Neural cell (in vitro differentiated cells): ENCODE measurements at regions not wholly inside any gene's neighbourhood (a gene's known extent, or its start where the extent isn't known, plus 50 kb on each side); places are given as distances from the start of the nearest gene placed in this dataset.

ENCODE experiments used
- H2AFZ ChIP-seq: fragments of 200-600, 300-800 bp; sonication (generic), shearing (Covaris generic); 2 replicates; pipeline ENCODE4 v1.6.0; 2014; ENCODE audit warnings: low read depth, mild to moderate bottlenecking, antibody characterized with exemption, low read length, moderate library complexity
- H3F3A ChIP-seq: fragments of 200-600 bp; shearing (Covaris generic); 2 replicates; pipeline ENCODE4 v1.6.1; 2016; ENCODE audit warnings: mild to moderate bottlenecking, moderate library complexity, mixed read lengths, antibody characterized with exemption, low read length; ENCODE audit not compliant: insufficient read depth, poor library complexity, severe bottlenecking
- H3K27ac ChIP-seq: fragments of 200-600, 300-800 bp; sonication (generic), shearing (Covaris generic); 2 replicates; pipeline ENCODE4 v1.5.1; 2014; ENCODE audit warnings: mild to moderate bottlenecking, low read length, moderate library complexity
- H3K27me3 ChIP-seq: fragments of 300-800, 200-600 bp; sonication (generic), shearing (Covaris generic); 2 replicates; pipeline ENCODE4 v1.6.0; 2014; ENCODE audit warnings: mild to moderate bottlenecking, low read depth, low read length, moderate library complexity; ENCODE audit not compliant: insufficient read depth
- H3K36me3 ChIP-seq: fragments of 300-800, 200-600 bp; sonication (generic), shearing (Covaris generic); 2 replicates; pipeline ENCODE4 v1.5.1; 2014; ENCODE audit warnings: mild to moderate bottlenecking, antibody characterized with exemption, low read length, moderate library complexity; ENCODE audit not compliant: insufficient read depth
- H3K4me2 ChIP-seq: fragments of 300-800, 200-600 bp; sonication (generic), shearing (Covaris generic); 2 replicates; pipeline ENCODE4 v1.6.0; 2014; ENCODE audit warnings: mild to moderate bottlenecking, low read length
- H3K4me3 ChIP-seq: fragments of 300-800, 200-600 bp; sonication (generic), shearing (Covaris generic); 2 replicates; pipeline ENCODE4 v1.5.1; 2014; ENCODE audit warnings: mild to moderate bottlenecking, low read length, moderate library complexity
- H3K79me2 ChIP-seq: fragments of 200-600 bp; shearing (Covaris generic); replicated peaks from 2 replicates; pipeline ENCODE4 v1.6.0; 2014; ENCODE audit warnings: mild to moderate bottlenecking, low read length, moderate library complexity; ENCODE audit not compliant: insufficient read depth
- H3K9ac ChIP-seq: fragments of 300-800, 200-600 bp; sonication (generic), shearing (Covaris generic); 2 replicates; pipeline ENCODE4 v1.6.1; 2016; ENCODE audit warnings: mild to moderate bottlenecking, low read length, mixed read lengths
- H3K9me2 ChIP-seq: fragments of 200-600 bp; shearing (Covaris generic); 2 replicates; pipeline ENCODE4 v1.6.1; 2016; ENCODE audit warnings: mild to moderate bottlenecking, low read length, mixed read lengths; ENCODE audit not compliant: insufficient read depth
- H3K9me3 ChIP-seq: fragments of 200-600, 300-800 bp; sonication (generic), shearing (Covaris generic); 2 replicates; pipeline ENCODE4 v1.6.1; 2016; ENCODE audit warnings: mild to moderate bottlenecking, mixed run types, low read length, moderate library complexity, mixed read lengths
- H4K20me1 ChIP-seq: fragments of 200-600 bp; shearing (Covaris generic); 2 replicates; pipeline ENCODE4 v1.6.1; 2016; ENCODE audit warnings: mild to moderate bottlenecking, mixed run types; ENCODE audit not compliant: insufficient read depth
- CTCF ChIP-seq: fragments of 450-650 bp; IDR thresholded peaks from 2 replicates; pipeline ENCODE4 v1.5.1; 2014; ENCODE audit warnings: antibody characterized with exemption, mild to moderate bottlenecking, moderate library complexity; ENCODE audit not compliant: poor library complexity, severe bottlenecking
- EP300 ChIP-seq: fragments of 450-650 bp; conservative IDR thresholded peaks from 2 replicates; pipeline ENCODE4 v1.6.1; 2014; ENCODE audit warnings: antibody characterized with exemption, mild to moderate bottlenecking, moderate library complexity; ENCODE audit not compliant: poor library complexity, severe bottlenecking
- EZH2 ChIP-seq: fragments of 200-600, 300-800 bp; shearing (Covaris generic), sonication (generic); IDR thresholded peaks from 2 replicates; pipeline ENCODE4 v1.6.1; 2014; ENCODE audit warnings: antibody characterized with exemption, low read length, borderline replicate concordance, mild to moderate bottlenecking; ENCODE audit not compliant: insufficient read depth, poor library complexity, severe bottlenecking
- MXI1 ChIP-seq: fragments of 450-650 bp; conservative IDR thresholded peaks from 2 replicates; pipeline ENCODE4 v1.6.1; 2014; ENCODE audit warnings: antibody characterized with exemption, mild to moderate bottlenecking; ENCODE audit not compliant: poor library complexity, severe bottlenecking
- POLR2AphosphoS5 ChIP-seq: IDR thresholded peaks from 2 replicates; pipeline ENCODE4 v1.6.1; 2012
- RAD21 ChIP-seq: fragments of 450-650 bp; conservative IDR thresholded peaks from 2 replicates; pipeline ENCODE4 v1.6.1; 2014; ENCODE audit warnings: antibody characterized with exemption, mild to moderate bottlenecking, moderate library complexity
- REST ChIP-seq: IDR thresholded peaks from 2 replicates; pipeline ENCODE4 v1.6.1; 2012; ENCODE audit warnings: borderline replicate concordance
- SMC3 ChIP-seq: fragments of 450-650 bp; conservative IDR thresholded peaks from 2 replicates; pipeline ENCODE4 v1.6.1; 2014; ENCODE audit warnings: antibody characterized with exemption, mild to moderate bottlenecking, moderate library complexity; ENCODE audit not compliant: poor library complexity
- TAF1 ChIP-seq: IDR thresholded peaks from 2 replicates; pipeline ENCODE4 v1.6.1; 2012; ENCODE audit warnings: low read depth

GRCh38 chr9:19938990-19939733 is 150.3 kb upstream of the SLC24A2 start:
- Histone ChIP-seq H3K79me2 (no peaks in the 10 kb centered on the region), H2AFZ (no peak overlapping the region), H3K9me3 (no peaks in the 10 kb centered on the region), H4K20me1 (no peaks in the 10 kb centered on the region), H3K27me3 (no peaks in the 10 kb centered on the region), H3K9ac (no peak overlapping the region), H3K4me3 (no peak overlapping the region), H3F3A (no peaks in the 10 kb centered on the region), H3K4me2 (no peak overlapping the region), H3K9me2 (no peaks in the 10 kb centered on the region), H3K27ac (no peak overlapping the region), H3K36me3 (no peaks in the 10 kb centered on the region)
- TF ChIP-seq SMC3 (no peak), MXI1 (no peak), TAF1 (no peak), CTCF (no peak), REST (no peak), EP300 (no peak), EZH2 (no peak), POLR2AphosphoS5 (no peak), RAD21 (no peak)

GRCh38 chr9:19937121-19937520 is 148.3 kb upstream of the SLC24A2 start:
- no peak overlapping the region for H3K4me2 ChIP-seq
- no peak overlapping the region for H3K4me3 ChIP-seq
- no peaks in the 10 kb centered on the region for H3F3A ChIP-seq
- no peak overlapping the region for H3K27ac ChIP-seq
- H4K20me1 ChIP-seq: no peaks in the 10 kb centered on the region
- no peaks in the 10 kb centered on the region for H3K79me2 ChIP-seq
- H3K9ac ChIP-seq: no peak overlapping the region
- no peaks in the 10 kb centered on the region for H3K9me2 ChIP-seq
- no peak overlapping the region for H2AFZ ChIP-seq
- no peak for TF ChIP-seq RAD21
- TF ChIP-seq SMC3: no peak
- no peak for TF ChIP-seq REST
- TF ChIP-seq TAF1: no peak
- no peak for TF ChIP-seq MXI1
- no peak for TF ChIP-seq EZH2
- no peak for TF ChIP-seq CTCF
- TF ChIP-seq POLR2AphosphoS5: no peak
- TF ChIP-seq EP300: no peak
- H3K9me3 ChIP-seq: no peaks in the 10 kb centered on the region
- no peaks in the 10 kb centered on the region for H3K36me3 ChIP-seq
- H3K27me3 ChIP-seq: no peaks in the 10 kb centered on the region
